ENCODE measurements at regions not wholly inside any gene's neighbourhood (a gene's known extent, or its start where the extent isn't known, plus 50 kb on each side); places are given as distances from the start of the nearest gene placed in this dataset.

GRCh38 chr11:93073508-93074280, 104.2 kb downstream of the MTNR1B start:
- no peak for DNase-seq (ENCODE audit: low read depth)
- TF ChIP-seq POLR2A (IDR thresholded peaks at IDR 0.05; ENCODE audit: extremely low read depth, insufficient read length) (no peak), MYC (IDR thresholded peaks at IDR 0.05; ENCODE audit: low read depth, low read length) (no peak), MAX (IDR thresholded peaks at IDR 0.05; ENCODE audit: low read depth, low read length) (no peak), CTCF (IDR thresholded peaks at IDR 0.05; ENCODE audit: low read depth, low read length) (no peak)

GRCh38 chr11:93074352-93074751, 104.9 kb downstream of the MTNR1B start:
- no peak overlapping the region for H3K4me3 ChIP-seq (ENCODE audit: low read depth, low read length)
- TF ChIP-seq POLR2A (IDR thresholded peaks at IDR 0.05; ENCODE audit: extremely low read depth, insufficient read length): no peak
- TF ChIP-seq CTCF (IDR thresholded peaks at IDR 0.05; ENCODE audit: low read depth, low read length): no peak
- TF ChIP-seq MYC (IDR thresholded peaks at IDR 0.05; ENCODE audit: low read depth, low read length): no peak
- no peak for TF ChIP-seq MAX (IDR thresholded peaks at IDR 0.05; ENCODE audit: low read depth, low read length)
- DNase-seq (ENCODE audit: low read depth): no peak

More at GRCh38 chr11:93073508-93074280, 104.2 kb downstream of the MTNR1B start:
- no peak overlapping the region for H3K4me3 ChIP-seq (ENCODE audit: low read depth, low read length)

- H3K4me3 ChIP-seq (ENCODE audit: low read depth, low read length): no peak overlapping the region
- DNase-seq (ENCODE audit: low read depth): no peak
- no peak for TF ChIP-seq MAX (IDR thresholded peaks at IDR 0.05; ENCODE audit: low read depth, low read length)
- TF ChIP-seq MYC (IDR thresholded peaks at IDR 0.05; ENCODE audit: low read depth, low read length): no peak
- TF ChIP-seq CTCF (IDR thresholded peaks at IDR 0.05; ENCODE audit: low read depth, low read length): no peak
- no peak for TF ChIP-seq POLR2A (IDR thresholded peaks at IDR 0.05; ENCODE audit: extremely low read depth, insufficient read length)
Measured at GRCh38 chr11:93075782-93076181, 106.3 kb downstream of the MTNR1B start.

- TF ChIP-seq MAX (IDR thresholded peaks at IDR 0.05; ENCODE audit: low read depth, low read length) (no peak), MYC (IDR thresholded peaks at IDR 0.05; ENCODE audit: low read depth, low read length) (no peak), CTCF (IDR thresholded peaks at IDR 0.05; ENCODE audit: low read depth, low read length) (no peak), POLR2A (IDR thresholded peaks at IDR 0.05; ENCODE audit: extremely low read depth, insufficient read length) (no peak)
- no peak for DNase-seq (ENCODE audit: low read depth)
- no peak overlapping the region for H3K4me3 ChIP-seq (ENCODE audit: low read depth, low read length)
Measured at GRCh38 chr11:93080146-93080759, 110.8 kb downstream of the MTNR1B start.

GRCh38 chr11:93081694-93082093, 112.2 kb downstream of the MTNR1B start:
- TF ChIP-seq CTCF (IDR thresholded peaks at IDR 0.05; ENCODE audit: low read depth, low read length): no peak
- TF ChIP-seq POLR2A (IDR thresholded peaks at IDR 0.05; ENCODE audit: extremely low read depth, insufficient read length): no peak
- no peak for TF ChIP-seq MYC (IDR thresholded peaks at IDR 0.05; ENCODE audit: low read depth, low read length)
- TF ChIP-seq MAX (IDR thresholded peaks at IDR 0.05; ENCODE audit: low read depth, low read length): no peak
- DNase-seq (ENCODE audit: low read depth): no peak
- no peak overlapping the region for H3K4me3 ChIP-seq (ENCODE audit: low read depth, low read length)
